Activated effector memory CD4-positive, alpha-beta T cell treated with anti-CD3 and anti-CD28 coated beads, Interleukin-2, amount 50 U/mL, for 16 hours (primary cell): ENCODE measurements at regions not wholly inside any gene's neighbourhood (a gene's known extent, or its start where the extent isn't known, plus 50 kb on each side); places are given as distances from the start of the nearest gene placed in this dataset.
"Not testable (repeated sequence)": the region's sequence is repeated elsewhere in the genome, so short reads cannot be mapped to it uniquely, and the experiment has no call there.

Experiments used
- DNase-seq: peaks from one replicate; pipeline ENCODE4 v3.0.0-alpha.2; 2020

- DNase-seq: no peak
These were observed 405.0 kb downstream of the RAP2B start for GRCh38 chr3:153567011-153567410.

- no peak for DNase-seq
These were observed 405.5 kb downstream of the RAP2B start for GRCh38 chr3:153567556-153567955.

GRCh38 chr3:153570481-153570880, 408.5 kb downstream of the RAP2B start:
- DNase-seq: not testable (repeated sequence)

- no peak for DNase-seq
These were observed 410.1 kb downstream of the RAP2B start for GRCh38 chr3:153572165-153572564.

GRCh38 chr3:153572654-153573053, 410.6 kb downstream of the RAP2B start:
- DNase-seq: no peak

GRCh38 chr3:153573481-153573880, 411.5 kb downstream of the RAP2B start:
- DNase-seq: no peak

- DNase-seq: no peak
These were observed 412.4 kb downstream of the RAP2B start for GRCh38 chr3:153574445-153574844.

- DNase-seq: no peak
These were observed 415.2 kb downstream of the RAP2B start for GRCh38 chr3:153577059-153577736.

GRCh38 chr3:153578046-153578445, 416.0 kb downstream of the RAP2B start:
- no peak for DNase-seq

- DNase-seq: no peak
These were observed 428.0 kb downstream of the RAP2B start for GRCh38 chr3:153590051-153590450.

GRCh38 chr3:153591561-153592245, 429.7 kb downstream of the RAP2B start:
- DNase-seq: no peak

- DNase-seq: no peak
These were observed 433.3 kb downstream of the RAP2B start for GRCh38 chr3:153595186-153595815.

- no peak for DNase-seq
These were observed 434.4 kb downstream of the RAP2B start for GRCh38 chr3:153596401-153596800.

- DNase-seq: no peak
These were observed 437.7 kb downstream of the RAP2B start for GRCh38 chr3:153599685-153600084.

- no peak for DNase-seq
These were observed 438.9 kb downstream of the RAP2B start for GRCh38 chr3:153600896-153601295.

- no peak for DNase-seq
These were observed 439.4 kb downstream of the RAP2B start for GRCh38 chr3:153601374-153601853.

GRCh38 chr3:153602801-153603200, 440.8 kb downstream of the RAP2B start:
- no peak for DNase-seq

GRCh38 chr3:153614140-153614539, 452.1 kb downstream of the RAP2B start:
- DNase-seq: no peak

- no peak for DNase-seq
These were observed 452.5 kb downstream of the RAP2B start for GRCh38 chr3:153614563-153614962.

GRCh38 chr3:153615863-153616262, 453.8 kb downstream of the RAP2B start:
- no peak for DNase-seq

GRCh38 chr3:153617463-153617862, 455.4 kb downstream of the RAP2B start:
- no peak for DNase-seq

GRCh38 chr3:153618176-153618575, 456.1 kb downstream of the RAP2B start:
- no peak for DNase-seq

GRCh38 chr3:153619268-153619667, 457.2 kb downstream of the RAP2B start:
- no peak for DNase-seq

GRCh38 chr3:153621953-153622352, 459.9 kb downstream of the RAP2B start:
- no peak for DNase-seq
